ENCODE measurements at regions not wholly inside any gene's neighbourhood (a gene's known extent, or its start where the extent isn't known, plus 50 kb on each side); places are given as distances from the start of the nearest gene placed in this dataset.
A peak's percentile ranks its signal among the peaks of the same experiment; 100 is the strongest.

DNA sequence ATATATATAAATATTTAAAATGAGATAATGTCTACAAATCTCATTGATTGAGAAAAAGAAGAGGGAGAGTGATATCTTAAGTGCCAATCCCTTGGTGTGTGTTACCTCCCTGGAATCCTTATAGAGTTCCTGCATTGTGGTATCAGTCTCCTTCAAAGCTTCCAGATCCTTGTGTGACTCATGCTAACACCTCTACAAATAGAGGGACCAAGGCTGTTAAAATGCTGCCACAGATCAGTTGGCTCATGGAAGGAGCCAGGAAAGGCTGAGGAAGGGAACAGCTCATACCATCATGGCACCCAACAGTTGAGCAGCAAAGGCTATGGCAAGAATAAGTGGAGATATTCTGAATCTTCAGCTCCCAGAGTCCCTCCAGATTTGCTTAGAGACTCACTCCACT, 163.6 kb upstream of the ISX start:
- no peak for DNase-seq (ENCODE audit: insufficient read length)
- no peak for FAIRE-seq
- no peak for TF ChIP-seq TAF1 (IDR thresholded peaks at IDR 0.05; ENCODE audit: borderline replicate concordance, low read depth, low read length)
- no peak for TF ChIP-seq POLR2A (IDR thresholded peaks at IDR 0.05; ENCODE audit: low read depth, low read length)
- TF ChIP-seq POLR2AphosphoS5 (IDR thresholded peaks at IDR 0.05; ENCODE audit: low read depth, low read length): no peak

DNA sequence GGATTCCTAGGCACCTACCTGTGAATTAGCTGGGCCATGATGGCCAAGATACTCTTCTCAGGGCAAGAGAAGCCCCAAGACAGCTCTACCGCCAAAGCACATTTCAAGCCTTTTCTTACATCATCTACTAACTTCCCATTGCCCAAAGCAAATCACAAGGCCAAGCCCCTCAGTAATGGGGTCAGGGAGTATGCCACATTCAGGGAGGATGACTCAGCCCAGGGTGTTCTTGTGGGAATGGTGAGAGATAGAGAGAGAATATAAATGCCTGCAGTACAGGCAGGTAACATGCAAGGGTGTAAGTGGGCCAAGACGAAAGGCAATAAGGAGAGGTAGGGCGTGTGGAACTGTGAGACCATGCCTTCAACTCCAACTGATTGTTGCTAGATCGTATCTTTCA, 162.5 kb upstream of the ISX start:
- TF ChIP-seq POLR2A (IDR thresholded peaks at IDR 0.05; ENCODE audit: low read depth, low read length) (no peak), POLR2AphosphoS5 (IDR thresholded peaks at IDR 0.05; ENCODE audit: low read depth, low read length) (no peak), TAF1 (IDR thresholded peaks at IDR 0.05; ENCODE audit: borderline replicate concordance, low read depth, low read length) (no peak)
- FAIRE-seq (no peak), DNase-seq (ENCODE audit: insufficient read length) (no peak)

DNA sequence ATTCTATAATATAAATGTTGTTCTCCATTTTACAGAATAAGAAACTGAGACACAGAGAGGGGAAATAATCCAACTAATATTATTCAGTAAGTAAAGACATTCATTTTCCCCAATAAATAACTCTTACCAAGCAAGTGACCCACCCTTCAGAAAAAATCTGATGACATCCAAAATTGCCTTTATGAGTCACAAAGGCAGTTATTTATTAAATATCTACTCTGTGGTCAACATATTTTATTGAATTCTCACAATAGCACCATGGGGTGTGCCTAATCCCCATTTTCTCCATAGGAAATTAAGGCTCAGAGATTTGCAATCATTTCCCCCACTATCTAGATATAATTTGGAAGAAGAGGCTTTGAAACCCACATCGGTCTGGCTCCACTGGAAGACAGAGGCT, 161.5 kb upstream of the ISX start:
- TF ChIP-seq TAF1 (IDR thresholded peaks at IDR 0.05; ENCODE audit: borderline replicate concordance, low read depth, low read length): no peak
- no peak for TF ChIP-seq POLR2AphosphoS5 (IDR thresholded peaks at IDR 0.05; ENCODE audit: low read depth, low read length)
- TF ChIP-seq POLR2A (IDR thresholded peaks at IDR 0.05; ENCODE audit: low read depth, low read length): no peak
- FAIRE-seq (no peak), DNase-seq (ENCODE audit: insufficient read length) (no peak)

DNA sequence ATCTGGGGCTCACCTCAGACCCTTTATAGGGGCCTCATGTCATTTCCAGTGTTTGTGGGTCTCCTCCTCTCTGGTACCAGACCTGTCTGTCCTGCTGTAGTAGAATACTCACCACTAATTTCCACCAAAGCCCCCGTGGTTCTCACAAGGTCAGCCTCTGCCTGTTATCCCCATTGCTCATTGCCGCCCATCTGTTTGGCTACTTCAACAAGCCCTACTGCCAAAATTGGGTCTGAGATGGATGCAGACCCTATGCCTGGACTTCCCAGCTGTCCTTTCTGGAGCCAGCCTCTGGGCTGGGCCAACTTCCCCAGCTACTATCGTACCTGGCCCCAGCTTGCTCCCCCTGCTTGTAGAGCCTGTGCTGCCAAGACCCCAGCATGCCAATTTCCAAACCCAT, 152.1 kb upstream of the ISX start:
- DNase-seq (ENCODE audit: insufficient read length) (no peak), FAIRE-seq (no peak)
- TF ChIP-seq POLR2AphosphoS5 (IDR thresholded peaks at IDR 0.05; ENCODE audit: low read depth, low read length) (no peak), POLR2A (IDR thresholded peaks at IDR 0.05; ENCODE audit: low read depth, low read length) (no peak), TAF1 (IDR thresholded peaks at IDR 0.05; ENCODE audit: borderline replicate concordance, low read depth, low read length) (no peak)

DNA sequence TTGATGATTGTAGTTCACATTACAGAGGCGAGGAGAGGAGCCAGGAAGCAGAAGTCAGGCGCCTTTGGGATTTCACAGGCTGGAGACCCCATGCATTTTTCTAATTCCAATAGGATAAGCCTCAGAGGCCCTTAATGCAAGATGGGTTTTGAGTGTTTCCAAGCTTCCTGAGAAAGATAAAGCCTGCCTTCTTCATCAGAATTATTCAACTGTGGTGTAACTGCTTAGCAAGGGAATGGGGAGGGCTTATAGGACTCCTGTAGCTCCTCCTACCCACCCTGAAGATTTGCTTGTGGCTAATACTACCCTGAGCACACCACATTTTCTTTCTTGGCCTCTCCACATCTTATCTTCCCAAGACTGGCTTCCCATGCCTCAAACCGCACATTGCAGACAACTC, 151.1 kb upstream of the ISX start:
- DNase-seq (ENCODE audit: insufficient read length) (no peak), FAIRE-seq (no peak)
- no peak for TF ChIP-seq POLR2AphosphoS5 (IDR thresholded peaks at IDR 0.05; ENCODE audit: low read depth, low read length)
- no peak for TF ChIP-seq TAF1 (IDR thresholded peaks at IDR 0.05; ENCODE audit: borderline replicate concordance, low read depth, low read length)
- TF ChIP-seq POLR2A (IDR thresholded peaks at IDR 0.05; ENCODE audit: low read depth, low read length): no peak

DNA sequence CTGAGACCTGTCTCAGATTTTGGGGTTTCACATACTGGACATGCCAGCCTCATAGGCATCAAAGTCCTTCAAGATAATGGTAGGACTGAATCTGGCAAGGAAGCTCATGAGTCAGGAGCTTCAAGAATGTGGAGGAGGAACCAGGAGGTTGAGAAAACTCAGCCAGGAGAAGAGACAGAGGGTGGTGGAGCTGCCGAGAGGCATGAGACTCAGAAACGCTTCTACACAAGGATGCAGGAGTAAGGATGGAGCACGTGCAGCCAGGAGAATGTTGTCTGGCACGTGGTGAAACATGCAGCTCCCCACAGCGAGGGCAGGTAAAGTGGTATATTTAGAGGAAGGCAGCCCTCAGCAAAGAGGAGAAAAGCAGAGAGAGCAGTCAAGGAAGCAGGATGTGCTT, 148.7 kb upstream of the ISX start:
- DNase-seq (ENCODE audit: insufficient read length) (no peak), FAIRE-seq (no peak)
- TF ChIP-seq TAF1 (IDR thresholded peaks at IDR 0.05; ENCODE audit: borderline replicate concordance, low read depth, low read length): no peak
- TF ChIP-seq POLR2AphosphoS5 (IDR thresholded peaks at IDR 0.05; ENCODE audit: low read depth, low read length): no peak
- TF ChIP-seq POLR2A (IDR thresholded peaks at IDR 0.05; ENCODE audit: low read depth, low read length): no peak

DNA sequence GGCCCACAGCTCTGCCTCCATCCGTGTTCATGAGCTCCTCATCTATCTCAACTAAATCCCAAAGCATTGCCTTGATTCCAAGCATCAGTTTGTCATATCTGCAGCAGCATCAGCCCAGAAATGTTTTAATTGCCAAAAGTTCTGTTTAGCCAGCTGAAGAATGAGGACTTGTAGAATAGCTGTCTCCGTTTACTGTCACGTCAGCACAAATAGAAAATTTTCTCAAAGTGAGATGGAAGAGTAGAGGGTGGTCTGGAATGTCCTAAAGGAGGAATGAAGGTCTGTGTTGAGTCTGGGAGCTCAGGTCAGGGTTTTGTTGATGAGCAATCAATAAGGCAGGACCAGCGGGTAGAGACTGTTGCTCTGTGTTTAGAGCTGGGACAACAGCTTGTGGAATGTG, 134.9 kb upstream of the ISX start:
- TF ChIP-seq POLR2A (IDR thresholded peaks at IDR 0.05; ENCODE audit: low read depth, low read length) (no peak), TAF1 (IDR thresholded peaks at IDR 0.05; ENCODE audit: borderline replicate concordance, low read depth, low read length) (no peak), POLR2AphosphoS5 (IDR thresholded peaks at IDR 0.05; ENCODE audit: low read depth, low read length) (no peak)
- DNase-seq (ENCODE audit: insufficient read length) (no peak), FAIRE-seq (no peak)

DNA sequence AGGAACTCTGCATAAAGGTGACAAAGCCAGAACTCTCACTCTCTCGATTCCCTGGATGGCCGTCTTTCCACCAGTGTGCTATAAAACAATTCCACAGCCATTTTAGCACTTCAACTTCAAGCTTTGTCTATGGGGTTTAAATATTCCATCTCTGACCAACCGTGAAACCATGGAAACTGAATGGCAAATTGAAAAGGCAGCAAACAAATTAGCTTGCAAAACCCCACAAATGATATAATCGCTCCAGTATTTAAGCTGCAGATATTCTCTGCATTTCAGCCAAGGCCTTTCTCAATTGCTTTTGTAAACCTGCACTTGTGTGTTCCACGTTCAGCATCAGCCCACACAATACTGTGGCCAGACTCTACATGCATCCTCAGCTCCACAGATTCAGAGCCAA, 131.7 kb upstream of the ISX start:
- DNase-seq (ENCODE audit: insufficient read length) (no peak), FAIRE-seq (no peak)
- TF ChIP-seq POLR2AphosphoS5 (IDR thresholded peaks at IDR 0.05; ENCODE audit: low read depth, low read length): no peak
- no peak for TF ChIP-seq POLR2A (IDR thresholded peaks at IDR 0.05; ENCODE audit: low read depth, low read length)
- no peak for TF ChIP-seq TAF1 (IDR thresholded peaks at IDR 0.05; ENCODE audit: borderline replicate concordance, low read depth, low read length)

DNA sequence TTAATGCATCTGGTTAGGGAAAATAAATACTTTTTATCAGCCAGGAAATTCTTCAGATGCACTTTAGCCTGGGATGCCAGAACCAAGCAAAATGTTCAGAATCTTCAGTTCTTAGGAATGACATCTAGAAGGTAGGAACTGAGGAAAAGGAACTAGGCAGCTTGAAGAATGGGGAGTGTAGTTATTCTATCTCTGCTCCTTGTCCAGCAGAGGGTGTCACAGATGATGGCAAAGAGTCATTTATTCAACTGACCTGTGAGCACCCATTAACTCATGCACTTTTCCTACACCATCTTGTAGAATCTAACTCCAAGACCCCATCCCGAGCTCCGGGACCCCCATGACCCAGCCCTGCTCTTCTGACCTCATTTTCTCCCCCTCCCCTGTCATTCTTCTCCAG, 122.1 kb upstream of the ISX start:
- DNase-seq (ENCODE audit: insufficient read length) (no peak), FAIRE-seq (no peak)
- TF ChIP-seq POLR2AphosphoS5 (IDR thresholded peaks at IDR 0.05; ENCODE audit: low read depth, low read length): no peak
- no peak for TF ChIP-seq TAF1 (IDR thresholded peaks at IDR 0.05; ENCODE audit: borderline replicate concordance, low read depth, low read length)
- no peak for TF ChIP-seq POLR2A (IDR thresholded peaks at IDR 0.05; ENCODE audit: low read depth, low read length)

DNA sequence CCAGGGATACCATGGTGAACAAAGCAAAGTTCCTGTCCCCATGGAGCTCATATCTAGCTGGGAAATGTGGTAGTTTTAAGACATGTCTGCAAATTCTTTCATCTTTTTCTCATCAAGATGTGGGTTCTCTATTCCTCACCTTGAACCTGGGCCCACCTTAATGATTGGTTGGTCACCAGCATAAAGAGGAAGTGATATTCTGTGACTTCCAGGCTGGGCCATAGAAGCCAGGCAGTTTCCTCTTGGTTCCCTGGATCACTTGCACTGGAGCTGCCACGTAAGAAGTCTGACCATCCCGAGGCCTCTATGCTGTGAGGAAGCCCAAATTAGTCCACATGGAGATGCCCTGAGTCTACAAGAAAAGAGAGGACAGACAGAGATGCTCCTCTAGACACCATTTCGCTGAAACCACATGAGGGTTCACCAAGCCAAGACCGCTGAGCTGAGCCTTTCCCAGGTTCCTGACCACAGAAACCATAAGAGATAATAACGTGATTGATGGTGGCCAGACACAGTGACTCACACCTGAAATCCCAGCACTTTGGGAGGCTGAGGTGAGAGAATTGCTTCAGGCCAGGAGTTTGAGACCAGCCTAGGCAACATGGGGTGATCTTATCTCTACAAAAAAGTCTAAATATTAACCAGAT, 119.5 kb upstream of the ISX start:
- TF ChIP-seq POLR2A (IDR thresholded peaks at IDR 0.05; ENCODE audit: low read depth, low read length): no peak
- DNase-seq (ENCODE audit: insufficient read length): no peak
- FAIRE-seq: peak; percentile 50

DNA sequence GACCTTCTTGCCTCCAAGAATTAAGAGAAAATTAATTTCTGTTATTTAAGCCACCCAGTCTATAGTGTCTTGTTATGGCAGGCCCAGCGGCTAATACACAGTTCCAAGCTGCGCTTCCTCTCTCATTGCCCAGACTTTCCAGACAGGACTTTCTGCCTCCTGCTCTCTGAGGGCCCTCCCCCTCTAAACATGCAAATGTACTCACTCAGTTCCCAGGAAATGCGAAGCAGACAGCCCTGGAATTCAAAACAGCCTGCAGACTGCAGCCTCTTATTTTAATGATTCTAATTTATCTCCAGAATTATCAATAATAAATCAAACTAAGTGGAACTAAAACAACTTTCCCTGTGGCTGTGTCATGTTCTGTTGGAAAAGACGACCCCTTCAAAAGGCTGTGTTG, 115.5 kb upstream of the ISX start:
- DNase-seq (ENCODE audit: insufficient read length) (no peak), FAIRE-seq (no peak)
- no peak for TF ChIP-seq POLR2A (IDR thresholded peaks at IDR 0.05; ENCODE audit: low read depth, low read length)
- no peak for TF ChIP-seq POLR2AphosphoS5 (IDR thresholded peaks at IDR 0.05; ENCODE audit: low read depth, low read length)
- no peak for TF ChIP-seq TAF1 (IDR thresholded peaks at IDR 0.05; ENCODE audit: borderline replicate concordance, low read depth, low read length)

DNA sequence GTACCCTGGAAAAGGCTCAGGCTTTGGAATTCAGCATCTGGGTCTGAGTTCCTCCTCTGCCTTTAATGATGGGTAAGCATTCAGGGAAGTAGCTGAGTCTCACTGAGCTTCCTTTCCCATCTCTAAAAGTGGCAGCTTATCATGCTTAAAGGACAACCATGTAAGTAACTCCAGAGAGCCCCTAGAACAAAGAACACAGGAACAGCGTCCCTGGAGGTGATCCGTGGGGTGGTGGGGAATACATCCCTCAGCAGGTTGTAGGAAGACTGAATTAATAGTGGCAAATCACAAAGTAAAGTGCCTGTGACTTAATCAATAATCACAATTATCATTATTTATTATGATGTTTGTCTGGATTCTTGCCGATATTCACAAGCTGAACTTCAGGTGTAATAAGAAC, 114.7 kb upstream of the ISX start:
- no peak for DNase-seq (ENCODE audit: insufficient read length)
- TF ChIP-seq POLR2AphosphoS5 (IDR thresholded peaks at IDR 0.05; ENCODE audit: low read depth, low read length): no peak
- TF ChIP-seq POLR2A (IDR thresholded peaks at IDR 0.05; ENCODE audit: low read depth, low read length): no peak
- no peak for TF ChIP-seq TAF1 (IDR thresholded peaks at IDR 0.05; ENCODE audit: borderline replicate concordance, low read depth, low read length)
- FAIRE-seq: no peak

DNA sequence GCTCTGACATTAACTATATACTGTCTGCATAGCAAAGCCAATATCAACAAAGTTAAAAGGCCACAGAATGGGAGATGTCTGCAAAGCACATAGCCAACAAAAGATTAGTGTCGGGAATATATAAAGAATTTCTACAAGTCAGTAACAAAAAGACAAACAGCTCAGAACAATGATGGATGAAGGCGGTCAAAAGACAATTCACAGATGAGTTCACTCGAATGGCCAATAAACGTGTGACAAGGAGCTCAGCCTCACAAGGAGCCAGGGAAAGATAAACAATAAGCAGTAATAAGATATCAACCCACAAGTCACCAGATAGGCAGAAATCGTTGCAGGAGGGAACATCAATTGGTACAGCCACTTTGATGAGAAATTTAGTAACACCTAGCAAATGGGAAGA, 106.0 kb upstream of the ISX start:
- DNase-seq (ENCODE audit: insufficient read length): no peak
- TF ChIP-seq TAF1 (IDR thresholded peaks at IDR 0.05; ENCODE audit: borderline replicate concordance, low read depth, low read length) (no peak), POLR2A (IDR thresholded peaks at IDR 0.05; ENCODE audit: low read depth, low read length) (no peak), POLR2AphosphoS5 (IDR thresholded peaks at IDR 0.05; ENCODE audit: low read depth, low read length) (no peak)
- no peak for FAIRE-seq

Data from GM12892 (cell line).